Suppressor macrophage treated with lipopolysaccharide for 1 hour (primary cell): ENCODE measurements at regions not wholly inside any gene's neighbourhood (a gene's known extent, or its start where the extent isn't known, plus 50 kb on each side); places are given as distances from the start of the nearest gene placed in this dataset.

Experiments used
- DNase-seq, 3 donors: peaks; one replicate each; pipeline ENCODE4 v3.0.0-alpha.2; 2020 to 2022

GRCh38 chr17:13076905-13077304, 59.1 kb upstream of the ELAC2 start:
- no peak for DNase-seq

DNA sequence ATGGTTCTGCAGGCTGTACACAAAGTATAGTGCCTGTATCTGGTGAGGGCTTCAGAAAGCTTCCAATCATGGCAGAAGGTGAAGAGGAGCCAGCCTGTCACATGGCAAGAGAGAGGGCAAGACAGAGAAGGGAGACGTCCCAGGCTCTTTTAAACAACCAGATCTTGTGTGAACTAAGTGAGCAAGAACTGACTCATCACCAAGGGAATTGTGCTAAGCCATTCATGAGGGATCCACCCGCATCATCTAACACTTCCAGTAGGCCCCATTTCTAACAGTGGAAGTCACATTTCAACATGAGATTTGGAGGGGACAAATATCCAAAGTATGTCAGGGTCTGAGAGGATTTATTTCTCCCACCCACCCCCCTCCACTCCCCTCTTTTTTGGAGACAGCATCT, 56.2 kb upstream of the ELAC2 start:
- DNase-seq: no peak

DNA sequence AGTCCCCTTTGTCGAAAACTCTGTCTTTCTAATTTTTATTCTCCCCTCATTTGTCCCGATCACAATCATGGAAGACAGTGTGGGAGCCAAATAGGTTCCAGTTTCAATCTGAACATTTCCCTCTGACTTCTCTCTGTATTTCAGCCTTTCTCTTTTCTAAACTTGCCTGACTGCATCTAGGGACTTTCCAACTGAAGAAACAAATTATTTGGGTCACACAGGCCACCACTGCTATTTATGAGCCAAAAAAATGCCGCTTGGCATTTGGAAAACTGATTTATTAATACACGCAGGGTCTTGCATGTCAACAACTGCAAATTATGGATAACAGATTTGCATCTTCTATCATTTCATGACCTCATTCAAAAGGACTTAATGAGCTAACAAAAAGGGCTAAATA, 55.2 kb upstream of the ELAC2 start:
- DNase-seq: no peak

- DNase-seq: no peak
These were observed 52.9 kb upstream of the ELAC2 start for GRCh38 chr17:13070732-13071131.

- DNase-seq: no peak
These were observed 49.9 kb upstream of the ELAC2 start for GRCh38 chr17:13067629-13068303.
